RPMI7951 (cell line): ENCODE measurements at regions not wholly inside any gene's neighbourhood (a gene's known extent, or its start where the extent isn't known, plus 50 kb on each side); places are given as distances from the start of the nearest gene placed in this dataset.

Source experiments
- DNase-seq: peaks from one replicate; pipeline ENCODE4 v3.0.0-alpha.2; 2012; ENCODE audit warnings: low read depth

DNA sequence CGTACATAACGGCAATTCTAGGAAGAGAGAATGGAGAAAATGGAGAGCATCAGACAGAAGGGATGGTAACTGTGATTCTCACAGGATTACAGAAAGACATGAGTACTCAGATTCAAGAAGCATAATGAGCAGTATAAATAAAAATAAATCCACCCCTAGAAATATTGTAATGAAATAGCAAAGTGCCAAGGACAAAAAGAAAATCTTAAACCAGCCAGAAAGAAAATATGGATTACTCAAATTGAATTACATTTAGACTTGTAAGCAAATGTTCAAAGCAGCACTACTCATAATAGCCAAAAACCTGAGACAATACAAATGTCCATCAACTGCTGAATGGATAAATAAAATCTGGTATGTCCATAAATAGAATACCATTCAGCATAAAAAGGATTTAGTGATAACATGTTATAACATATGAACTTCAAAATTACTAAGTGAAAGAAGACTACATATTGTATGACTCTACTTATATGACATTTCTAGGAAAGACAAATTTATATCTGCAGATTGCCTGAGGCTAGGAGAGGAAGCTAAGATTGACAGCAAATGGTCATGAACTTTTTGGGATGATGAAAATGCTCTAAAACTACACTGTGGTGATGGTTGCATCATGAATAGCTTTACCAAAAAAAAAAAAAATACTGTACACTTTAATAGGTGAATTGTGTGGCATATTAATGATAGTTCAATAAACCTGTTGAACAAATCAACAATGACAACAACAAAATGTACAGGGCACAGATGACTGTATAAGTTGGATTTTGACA is 63.4 kb upstream of the SPTBN1 start:
- DNase-seq: no peak

DNA sequence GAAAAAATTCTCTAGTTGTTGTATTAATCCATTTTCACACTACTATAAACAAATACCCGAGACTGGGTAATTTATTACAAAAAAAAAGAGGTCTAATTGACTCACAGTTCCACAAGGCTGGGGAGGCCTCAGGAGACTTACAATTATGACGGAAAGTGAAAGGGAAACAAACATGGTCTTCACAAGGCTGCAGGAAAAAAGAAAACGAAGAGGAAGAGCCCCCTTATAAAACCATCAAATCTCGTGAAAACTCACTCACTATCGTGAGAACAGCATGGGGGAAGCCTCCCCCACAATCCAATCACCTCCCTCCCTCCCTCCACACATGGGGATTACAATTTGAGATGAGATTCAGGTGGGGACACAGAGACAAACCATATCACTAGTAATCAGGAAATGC is 61.7 kb upstream of the SPTBN1 start:
- DNase-seq: peak; percentile 53

DNA sequence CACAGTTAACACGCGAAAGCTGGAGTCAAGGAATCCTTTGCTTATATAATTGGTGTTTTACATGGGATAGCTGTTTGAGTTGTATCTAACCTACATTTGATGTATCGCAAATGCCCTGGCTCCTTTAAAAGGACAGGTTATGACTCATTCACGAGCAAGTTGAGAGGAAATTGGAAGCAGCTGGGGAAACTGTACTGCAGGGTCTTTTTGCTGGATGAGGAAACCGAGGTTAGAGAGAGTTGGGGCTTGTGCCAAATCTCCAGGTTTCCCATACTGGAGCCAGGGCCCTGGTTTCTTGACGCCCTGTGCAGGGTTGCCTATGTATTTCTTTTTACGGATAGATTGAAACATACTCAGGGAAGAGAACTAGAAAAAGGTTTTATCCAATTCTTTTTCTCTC is 60.0 kb upstream of the SPTBN1 start:
- peak; percentile 93 for DNase-seq

DNA sequence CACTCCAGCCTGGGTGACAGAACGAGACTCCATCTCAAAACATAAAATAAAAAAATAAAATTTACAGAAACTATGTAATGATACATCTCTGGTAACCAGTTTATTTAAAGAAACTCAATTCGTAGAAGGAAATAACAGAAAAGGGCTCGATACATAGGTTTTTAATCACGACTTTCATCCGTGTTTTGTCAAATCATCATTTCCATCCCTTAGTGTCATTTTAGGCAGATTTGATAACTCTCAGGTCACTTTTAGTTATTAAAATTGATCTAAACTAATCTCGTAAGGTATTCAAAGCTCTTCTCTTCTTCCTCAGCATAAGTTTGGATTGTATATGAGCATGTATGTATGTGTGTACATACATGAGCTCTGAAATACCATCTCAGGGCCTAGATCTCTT is 59.3 kb upstream of the SPTBN1 start:
- DNase-seq: no peak

DNA sequence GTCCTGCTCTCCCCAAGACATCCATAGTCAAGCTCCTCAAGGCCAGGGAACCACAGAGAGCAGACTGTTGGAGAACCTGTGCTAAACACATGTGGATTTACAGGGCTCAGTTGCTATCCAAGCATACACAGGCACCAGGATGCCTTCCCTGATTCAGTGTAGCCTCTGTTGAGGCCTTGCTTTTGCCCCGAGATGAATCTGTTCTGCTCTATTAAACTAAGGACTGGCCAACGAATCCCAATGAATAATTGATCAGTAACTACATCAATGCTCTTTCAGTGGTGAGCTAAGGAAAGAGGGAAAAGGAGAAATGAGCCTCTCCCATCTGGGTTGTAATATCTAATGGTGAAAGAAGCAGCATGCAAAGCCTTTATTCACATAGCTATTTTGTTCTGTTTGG is 58.7 kb upstream of the SPTBN1 start:
- no peak for DNase-seq

DNA sequence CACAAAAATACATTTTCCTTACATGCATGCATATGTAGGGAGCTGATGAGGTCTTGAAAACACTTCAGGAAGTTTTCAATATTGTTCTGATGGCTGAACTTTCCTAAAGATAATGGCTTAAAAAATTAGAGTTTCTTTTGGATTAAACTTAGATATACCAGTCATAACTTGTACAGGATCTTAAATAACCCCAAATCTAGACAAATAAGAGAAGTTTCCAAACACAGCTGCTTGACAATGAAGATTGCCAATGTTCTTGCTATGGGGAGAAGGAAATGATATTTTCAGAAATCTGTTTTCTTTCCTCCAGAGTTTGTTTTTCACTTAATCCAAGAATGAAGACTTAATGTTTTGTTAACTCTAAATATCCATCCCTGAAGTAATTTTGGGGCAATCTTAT is 54.6 kb upstream of the SPTBN1 start:
- no peak for DNase-seq

DNA sequence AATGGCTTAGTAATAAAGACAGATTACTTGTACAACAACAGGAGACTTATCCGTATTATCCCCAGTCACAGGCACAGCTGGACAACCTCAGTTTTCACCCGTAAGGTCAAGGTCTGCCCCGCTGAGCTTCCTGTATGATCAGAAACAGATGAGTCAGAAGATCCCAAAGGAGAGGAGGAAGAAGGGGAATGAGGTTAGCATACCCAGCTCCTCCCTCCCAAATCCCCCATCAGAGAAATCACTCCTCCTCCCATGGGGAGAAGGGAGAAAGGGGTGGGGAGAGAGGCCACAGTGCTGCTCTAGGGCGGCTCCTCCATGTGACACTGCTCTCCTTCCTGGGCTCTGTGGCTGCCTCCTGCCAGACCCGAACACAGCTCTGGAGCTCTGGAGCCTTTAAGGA is 53.8 kb upstream of the SPTBN1 start:
- DNase-seq: peak; percentile 98

DNA sequence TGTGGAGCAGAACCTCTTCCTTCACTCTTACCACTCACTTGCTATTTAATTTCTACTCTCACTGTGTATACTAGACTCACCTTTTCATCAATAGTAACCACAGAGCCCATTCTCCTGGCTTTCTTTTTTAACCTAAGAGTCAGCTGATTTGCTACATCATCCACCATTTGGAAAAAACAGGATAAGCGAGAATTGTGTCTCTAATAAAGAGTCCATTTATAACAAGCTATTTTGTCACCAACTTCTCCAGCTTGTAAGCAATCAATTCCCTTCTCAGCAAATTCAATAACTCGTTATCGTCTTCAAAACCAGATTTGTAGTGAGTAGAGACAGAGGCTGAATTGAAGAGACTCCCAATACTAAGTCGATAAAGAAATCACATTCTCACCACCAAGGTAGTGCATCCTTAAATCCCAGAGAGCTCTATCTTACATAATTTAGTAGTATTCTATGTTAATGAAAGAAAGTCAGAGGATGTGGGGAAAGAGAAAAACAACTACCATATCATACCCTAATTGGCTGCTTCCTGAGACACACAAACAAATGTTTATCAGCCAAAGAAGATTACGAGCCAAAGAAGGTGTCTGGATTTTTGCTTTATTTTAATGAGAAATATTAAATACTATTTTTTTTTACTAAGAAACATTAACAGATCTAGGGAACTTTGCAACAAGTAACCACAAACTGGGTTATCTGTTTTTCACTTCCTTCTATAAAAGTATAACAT is 52.5 kb upstream of the SPTBN1 start:
- DNase-seq: no peak

DNA sequence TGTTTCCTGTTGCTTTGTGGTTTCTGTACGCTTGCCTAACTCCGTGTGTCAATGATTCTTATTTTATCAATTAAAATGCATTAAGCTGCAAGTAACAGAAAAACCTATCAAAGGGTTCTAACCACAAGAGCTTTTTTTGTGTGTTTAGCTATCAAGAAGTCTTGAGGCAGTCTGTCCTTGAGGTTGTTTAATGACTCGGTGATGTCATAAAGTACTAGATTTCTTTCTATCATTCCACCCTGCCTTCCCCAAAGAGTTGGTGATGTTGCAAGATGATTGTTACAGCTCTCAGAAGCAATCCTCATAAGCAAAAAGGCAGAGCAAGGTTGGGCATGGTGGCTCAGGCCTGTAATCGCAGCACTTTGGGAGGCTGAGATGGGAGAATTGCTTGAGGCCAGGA is 51.9 kb upstream of the SPTBN1 start:
- DNase-seq: peak; percentile 30

DNA sequence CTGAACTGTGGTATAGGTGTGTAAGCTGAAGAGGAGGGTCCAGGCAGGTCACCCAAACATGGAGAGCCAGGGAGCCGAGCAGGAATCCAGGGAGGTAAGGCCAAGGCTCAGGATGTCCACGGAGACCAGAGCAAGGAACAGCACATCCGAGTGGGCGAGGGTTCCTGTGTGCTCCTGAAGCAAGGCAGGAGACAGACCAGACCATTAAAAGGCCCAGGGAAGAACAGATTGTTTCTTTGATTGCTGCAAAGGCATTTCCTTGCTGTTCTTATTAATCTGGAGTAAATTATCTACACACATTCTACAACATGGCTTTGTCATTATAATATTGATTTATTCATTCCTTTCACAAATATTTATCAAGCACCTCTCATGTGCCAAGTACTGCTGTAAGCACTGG is 50.1 kb upstream of the SPTBN1 start:
- DNase-seq: no peak
